SH-SY5Y (cell line): ENCODE measurements at regions not wholly inside any gene's neighbourhood (a gene's known extent, or its start where the extent isn't known, plus 50 kb on each side); places are given as distances from the start of the nearest gene placed in this dataset.

Source experiments
- GATA2 ChIP-seq: IDR thresholded peaks from 2 replicates; pipeline ENCODE4 v1.6.1; 2011; ENCODE audit warnings: mild to moderate bottlenecking, low read depth, low read length
- GATA3 ChIP-seq: IDR thresholded peaks from 2 replicates; pipeline ENCODE4 v1.6.1; 2011; ENCODE audit warnings: low read depth, mild to moderate bottlenecking, low read length, moderate library complexity

DNA sequence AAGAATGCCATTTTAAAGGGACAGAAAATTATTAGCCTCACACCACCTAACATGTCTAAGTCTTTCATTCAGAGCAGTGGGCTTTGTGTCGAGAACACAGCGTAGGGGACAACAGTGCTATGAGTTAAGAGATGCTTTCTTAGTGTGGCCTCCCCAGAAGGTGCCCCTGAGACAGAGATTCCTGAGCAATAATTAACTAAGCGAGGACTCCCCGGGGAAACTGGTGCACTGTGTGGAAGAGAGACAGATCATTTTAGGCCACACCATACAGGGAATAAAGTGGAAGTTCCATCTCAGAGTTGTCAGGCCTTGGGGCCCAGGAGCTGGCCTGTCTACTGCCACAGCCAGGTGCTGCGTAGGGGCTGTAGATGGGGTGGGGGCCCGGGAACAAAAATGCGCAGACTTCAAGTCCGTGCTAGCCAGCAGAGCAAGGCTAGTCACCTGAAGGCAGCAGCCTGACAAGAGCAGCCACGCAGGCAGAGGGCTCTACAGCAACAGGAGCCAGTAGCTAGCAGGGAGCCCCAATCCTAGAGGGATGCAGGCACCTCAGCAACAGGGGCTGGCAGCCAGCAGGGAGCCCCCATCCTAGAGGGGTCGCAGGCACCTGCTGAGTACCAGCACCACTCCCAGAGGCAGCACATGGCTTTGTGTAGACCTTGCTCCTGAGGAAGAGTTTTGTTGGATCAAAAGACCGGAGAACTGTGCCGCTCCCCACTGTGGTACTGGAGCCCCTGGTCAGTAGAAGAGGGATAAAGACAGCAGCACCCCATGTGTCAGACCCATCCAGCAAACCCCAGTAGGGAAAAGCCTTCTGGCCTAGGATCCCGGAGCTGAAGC, 63.0 kb upstream of the NXT1 start:
- TF ChIP-seq GATA3 (no peak), GATA2 (no peak)

DNA sequence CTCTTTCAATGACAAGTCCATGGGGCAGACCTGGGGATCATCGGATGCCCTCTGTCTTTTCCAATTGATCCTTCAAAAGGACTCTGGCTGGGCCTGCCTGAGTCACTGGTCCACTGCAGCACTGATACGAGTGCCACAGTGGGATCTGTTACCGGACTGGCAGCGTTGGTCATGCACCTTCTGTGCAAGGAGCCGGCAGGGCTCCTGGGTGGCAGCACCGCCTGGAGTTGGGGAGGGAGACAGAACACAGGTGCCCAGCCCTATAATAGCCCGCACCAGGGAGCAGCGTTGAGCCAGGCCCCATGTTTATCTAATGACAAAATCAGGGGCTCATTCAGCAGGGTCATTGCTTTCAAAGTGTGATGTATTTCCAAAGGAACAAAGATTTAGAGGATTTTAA, 64.2 kb upstream of the NXT1 start:
- TF ChIP-seq GATA2 (no peak), GATA3 (no peak)

DNA sequence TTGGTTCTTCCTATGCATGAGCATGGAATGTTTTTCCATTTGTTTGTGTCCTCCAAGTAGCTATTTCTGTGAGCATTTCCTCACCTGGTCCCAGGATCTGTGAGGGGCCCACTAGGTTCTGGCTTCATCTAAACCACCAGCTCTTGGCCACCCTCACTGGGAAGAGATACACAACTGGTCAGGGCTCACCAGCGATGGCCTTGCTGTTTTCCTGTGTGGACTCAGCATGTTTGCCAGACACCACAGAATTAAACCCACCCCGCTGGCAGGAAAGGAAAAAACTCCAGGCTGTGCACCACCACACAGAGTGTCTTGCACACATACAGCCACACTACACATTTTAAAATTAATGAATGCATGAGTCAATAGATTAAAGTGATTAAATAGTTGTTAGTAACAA, 65.1 kb upstream of the NXT1 start:
- no peak for TF ChIP-seq GATA3
- TF ChIP-seq GATA2 = no peak

DNA sequence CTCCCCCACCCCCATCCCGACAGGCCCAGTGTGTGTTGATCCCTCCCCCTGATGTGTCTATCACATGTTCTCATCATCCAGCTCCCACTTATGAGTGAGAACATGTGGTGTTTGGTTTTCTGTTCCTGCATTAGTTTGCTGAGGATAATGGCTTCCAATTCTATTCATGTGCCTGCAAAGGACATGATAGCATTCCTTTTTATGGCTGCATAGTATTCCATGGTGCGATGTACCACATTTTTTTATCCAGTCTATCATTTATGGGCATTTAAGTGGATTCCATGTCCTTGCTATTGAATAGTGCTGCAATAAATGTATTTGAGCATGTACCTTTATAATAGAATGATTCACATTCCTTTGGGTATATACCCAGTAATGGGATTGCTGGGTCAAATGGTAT, 66.6 kb upstream of the NXT1 start:
- TF ChIP-seq GATA3 (no peak), GATA2 (no peak)

DNA sequence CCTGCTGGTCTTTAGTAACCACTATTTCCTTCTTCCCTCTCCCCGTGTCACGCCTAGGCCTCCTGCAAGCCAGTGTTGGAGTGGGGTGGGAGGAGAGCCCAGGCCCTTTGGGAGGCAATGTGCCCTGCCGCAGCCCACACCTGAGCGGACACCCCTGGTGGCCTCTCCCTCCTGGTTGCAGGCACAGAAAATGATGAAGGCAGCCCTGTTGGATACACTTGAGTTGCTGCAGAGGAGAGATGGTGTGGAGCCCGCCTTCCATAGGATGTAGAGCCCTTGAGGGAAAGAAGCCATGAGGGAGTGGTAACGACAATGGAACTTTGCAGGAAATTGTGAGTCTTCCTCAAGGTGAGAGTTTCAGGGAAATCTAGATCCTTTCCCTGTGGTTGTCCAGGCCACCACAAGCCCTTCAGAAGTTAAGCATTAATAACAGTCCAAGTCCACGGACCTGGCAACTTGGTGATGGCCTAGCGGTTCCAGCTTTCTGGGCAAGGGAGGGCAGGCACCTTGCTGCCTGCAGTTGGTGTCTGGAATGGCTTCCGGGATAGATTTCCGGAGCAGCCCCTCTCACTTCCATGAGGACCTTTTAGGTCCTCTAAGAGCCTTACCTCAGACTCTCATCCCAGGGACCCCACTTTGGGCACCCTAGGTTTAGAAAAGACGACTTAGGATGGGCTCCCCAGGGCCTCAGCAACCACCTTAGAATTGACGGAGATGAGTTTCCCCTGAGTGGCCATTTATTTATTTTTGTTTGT, 67.3 kb upstream of the NXT1 start:
- TF ChIP-seq GATA2 (no peak), GATA3 (no peak)

DNA sequence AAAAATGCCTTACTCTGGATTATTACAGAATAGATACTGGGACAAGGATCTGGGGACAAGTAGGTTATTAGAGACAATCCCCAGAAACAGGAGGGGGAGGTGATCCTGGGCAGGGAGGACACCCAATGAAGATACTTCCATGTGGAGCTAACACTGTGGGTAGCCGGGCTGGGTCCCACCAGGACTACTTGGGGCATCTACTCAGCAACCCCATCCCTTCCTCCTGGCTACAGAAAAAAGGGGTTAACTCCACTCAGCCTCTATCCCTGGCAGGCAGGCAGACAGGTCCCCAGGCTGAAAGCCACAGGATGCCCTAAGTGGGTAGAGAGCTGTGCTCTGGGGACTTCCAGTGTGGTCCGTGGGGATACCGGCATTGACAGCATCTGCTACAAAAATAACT, 68.0 kb upstream of the NXT1 start:
- TF ChIP-seq GATA3 = no peak
- no peak for TF ChIP-seq GATA2

DNA sequence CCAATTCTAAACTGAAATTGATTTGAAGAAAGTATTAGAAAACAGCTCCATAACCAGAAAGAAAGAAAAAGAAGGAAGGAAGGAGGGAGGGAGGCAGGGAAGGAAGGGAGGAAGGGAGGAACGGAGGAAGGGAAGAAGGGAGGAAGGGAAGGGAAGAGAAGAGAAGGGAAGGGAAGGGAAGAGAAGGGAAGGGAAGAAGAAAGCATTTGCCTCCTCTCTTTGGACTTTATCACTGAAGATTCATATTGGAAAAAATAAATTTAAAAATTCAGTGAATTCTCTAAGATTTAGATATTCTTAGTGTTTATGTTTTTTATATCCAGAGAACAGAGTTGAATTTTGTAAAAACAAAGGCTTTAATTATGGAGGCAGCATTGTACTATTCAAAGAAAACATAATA, 68.5 kb upstream of the NXT1 start:
- TF ChIP-seq GATA3 = no peak
- no peak for TF ChIP-seq GATA2

DNA sequence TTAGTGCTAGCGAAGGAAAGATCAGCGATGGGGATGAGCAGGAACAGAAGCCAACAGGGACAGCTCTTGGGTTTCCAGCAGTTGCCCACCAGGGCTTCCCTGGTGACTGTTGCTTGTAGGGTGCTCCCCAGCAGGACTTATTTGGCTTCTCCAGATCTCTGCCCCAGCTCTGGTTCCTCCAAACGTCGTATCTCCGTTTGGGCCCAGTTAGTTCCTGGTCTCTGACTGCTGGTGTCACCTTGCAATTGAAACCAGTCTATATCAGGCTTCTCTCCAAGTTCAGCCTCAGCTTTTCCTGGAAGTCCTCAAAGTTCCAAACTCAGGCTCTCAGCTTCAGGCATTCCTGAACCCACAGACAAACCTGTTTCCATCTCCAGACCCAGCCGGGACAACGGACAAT, 70.8 kb upstream of the NXT1 start:
- no peak for TF ChIP-seq GATA2
- no peak for TF ChIP-seq GATA3

DNA sequence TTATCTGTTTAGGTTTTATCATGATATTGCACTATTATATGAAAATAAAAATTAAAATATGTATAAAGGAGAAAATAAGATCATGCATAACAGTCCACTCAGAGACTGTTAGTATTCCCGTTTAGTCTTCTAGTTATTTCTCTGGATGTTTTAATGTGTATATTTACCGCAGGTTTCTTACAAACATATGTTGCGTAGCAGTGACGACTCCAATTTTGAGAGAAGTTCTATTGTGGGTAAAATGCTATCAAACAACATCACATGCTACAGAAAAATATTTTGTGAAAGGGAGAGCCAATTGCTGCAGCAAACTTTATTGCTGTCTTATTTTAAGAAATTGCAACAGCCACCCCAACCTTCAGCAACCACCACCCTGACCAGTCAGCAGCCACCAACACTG, 72.4 kb upstream of the NXT1 start:
- TF ChIP-seq GATA2 = no peak
- TF ChIP-seq GATA3 = no peak

DNA sequence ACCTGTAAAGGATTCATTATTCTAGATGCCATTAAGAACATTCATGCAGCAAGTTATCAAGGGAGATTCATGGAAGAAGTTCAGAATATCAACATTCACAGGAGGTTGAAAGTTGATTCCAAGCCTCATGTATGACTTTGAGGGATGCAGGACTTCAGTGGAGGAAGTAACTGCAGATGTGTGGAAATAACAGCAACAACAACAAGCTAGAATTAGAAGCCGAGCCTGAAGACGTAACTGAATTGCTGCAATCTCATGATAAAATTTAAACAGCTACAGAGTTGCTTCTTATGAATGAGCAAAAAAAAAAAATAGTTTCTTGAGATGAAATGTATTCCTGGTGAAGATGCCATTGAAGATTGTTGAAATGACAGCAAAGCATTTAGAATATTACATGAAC, 73.3 kb upstream of the NXT1 start:
- no peak for TF ChIP-seq GATA3
- no peak for TF ChIP-seq GATA2

DNA sequence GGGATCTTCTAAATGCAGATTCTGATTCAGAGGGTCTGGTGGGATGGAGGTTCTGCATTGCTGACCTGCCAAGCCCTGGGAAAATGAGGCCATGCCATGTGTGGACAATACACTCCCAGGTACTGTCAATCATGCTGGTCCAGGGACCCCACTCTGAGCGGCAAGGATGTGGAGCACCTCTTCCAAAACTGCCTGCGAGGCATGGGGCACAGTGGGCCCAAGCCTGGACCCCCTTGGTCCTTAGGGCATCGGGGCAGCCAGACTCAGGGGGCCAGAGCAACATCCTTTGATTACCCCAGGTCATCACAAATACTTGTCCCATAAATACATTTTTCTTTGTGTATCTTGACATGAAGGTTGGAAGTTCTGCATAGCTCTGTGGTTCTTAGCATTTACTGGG, 76.8 kb upstream of the NXT1 start:
- TF ChIP-seq GATA3 (no peak), GATA2 (no peak)

DNA sequence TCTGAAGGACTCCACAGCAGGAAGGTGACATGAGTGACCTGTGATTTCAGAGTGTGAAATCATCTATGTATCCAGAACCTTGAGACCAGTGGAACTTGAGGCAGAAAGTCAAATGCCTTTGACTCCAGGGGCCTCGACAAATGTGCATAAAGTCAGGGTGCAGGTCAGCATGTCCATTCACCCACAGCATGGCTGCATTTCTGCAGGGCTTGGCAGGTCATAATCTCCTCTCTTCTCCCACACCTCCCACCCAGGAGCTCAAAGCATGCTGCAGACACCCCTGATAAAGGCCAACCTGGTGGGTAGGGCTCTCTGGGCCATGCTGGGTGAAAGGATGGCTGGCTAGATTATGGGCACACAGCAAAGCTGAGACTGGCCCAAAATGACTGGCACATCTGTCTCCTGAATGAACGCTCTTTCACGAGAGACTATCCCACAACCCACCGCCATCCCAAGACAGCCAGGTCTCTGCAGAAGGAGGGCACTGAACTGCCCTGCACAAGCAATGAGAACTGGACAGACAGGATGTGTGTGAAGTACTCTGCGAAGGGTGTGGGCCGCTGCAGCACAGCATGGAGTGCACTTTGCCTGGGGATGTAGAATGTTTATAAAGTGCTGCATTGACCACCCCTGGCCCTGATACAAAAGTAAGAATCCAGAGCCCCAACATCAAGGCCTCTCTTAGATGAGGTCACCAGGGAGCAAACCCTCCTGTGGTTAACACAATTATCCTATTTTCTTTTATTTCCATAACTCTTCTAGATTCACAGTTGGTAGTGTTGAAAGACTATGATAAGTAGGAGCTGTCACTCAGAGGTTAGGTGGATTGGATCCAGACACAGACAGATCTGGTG, 78.2 kb upstream of the NXT1 start:
- TF ChIP-seq GATA3 = no peak
- TF ChIP-seq GATA2 = no peak

DNA sequence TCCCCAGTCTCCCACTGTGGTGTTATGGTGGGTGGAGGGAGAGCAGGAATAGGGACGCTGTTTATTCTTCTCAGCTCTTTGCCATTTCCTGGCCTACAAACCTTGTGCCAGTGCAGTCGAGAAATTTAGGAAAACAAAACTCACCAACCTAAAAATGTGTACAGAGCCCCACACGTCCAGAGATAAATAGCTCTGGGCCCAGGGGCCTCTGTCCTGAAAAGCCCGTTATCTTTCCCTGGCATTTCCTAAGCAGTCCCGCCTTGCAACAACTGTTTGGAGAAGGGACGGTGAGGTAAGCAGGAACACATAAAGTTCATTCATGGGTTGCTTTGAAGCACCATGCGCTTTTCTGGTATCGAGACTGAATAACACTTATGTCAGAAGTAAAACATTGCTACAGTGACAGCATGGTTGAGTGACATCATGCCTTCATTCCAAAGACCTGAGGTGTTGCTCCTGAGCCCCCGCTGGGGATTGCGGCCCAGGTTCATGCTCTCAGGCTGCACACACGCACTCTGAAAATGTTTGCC, 80.1 kb upstream of the NXT1 start:
- TF ChIP-seq GATA3 = no peak
- no peak for TF ChIP-seq GATA2

DNA sequence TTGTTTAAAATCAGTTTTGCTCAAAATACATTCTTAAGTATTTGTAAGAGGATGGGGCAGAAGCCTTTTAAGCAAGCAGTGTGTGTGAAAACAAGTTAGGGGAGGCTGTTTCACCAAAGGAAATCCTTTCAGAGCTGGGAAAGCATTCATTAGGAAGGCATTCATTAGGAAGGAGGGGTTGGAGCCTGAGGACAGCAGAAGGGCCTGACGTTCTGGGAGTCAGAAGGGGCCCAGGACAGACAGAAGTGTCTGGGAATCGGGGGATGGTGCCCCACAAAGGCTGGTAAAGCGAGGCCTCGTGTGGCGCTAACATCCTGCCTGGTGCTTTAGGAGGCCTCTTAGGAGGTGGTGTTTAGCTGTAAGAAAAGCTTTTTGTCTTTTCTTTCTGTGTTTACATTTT, 80.6 kb upstream of the NXT1 start:
- TF ChIP-seq GATA3 (no peak), GATA2 (no peak)

DNA sequence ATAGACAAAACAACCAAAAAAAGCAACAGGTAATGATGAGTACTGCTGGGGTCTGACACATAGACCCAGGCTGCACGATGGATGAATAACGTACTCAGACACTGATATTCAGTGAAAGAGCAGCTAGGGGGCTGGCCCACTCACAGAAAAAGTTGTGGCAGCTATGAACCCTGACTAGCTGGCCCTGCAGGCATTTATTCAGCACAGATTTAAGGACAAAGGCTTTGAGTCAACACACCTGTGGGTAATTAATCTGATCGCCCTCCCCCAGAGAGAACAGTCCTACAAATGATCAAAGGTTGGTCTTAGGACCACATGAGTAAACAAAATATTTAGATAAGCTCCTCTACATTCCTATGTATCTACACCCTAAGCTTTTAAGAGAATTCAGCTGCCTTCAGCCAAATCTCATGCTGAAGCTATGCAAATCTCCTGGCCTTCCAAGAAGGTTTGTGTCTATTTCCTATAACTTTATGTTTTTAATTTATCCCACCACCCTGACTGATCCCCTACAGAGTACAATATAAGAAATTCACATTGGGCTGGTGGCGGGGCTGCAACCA, 81.7 kb upstream of the NXT1 start:
- TF ChIP-seq GATA3 (no peak), GATA2 (no peak)
